ENCODE measurements at regions not wholly inside any gene's neighbourhood (a gene's known extent, or its start where the extent isn't known, plus 50 kb on each side); places are given as distances from the start of the nearest gene placed in this dataset.
"Not testable (repeated sequence)": the region's sequence is repeated elsewhere in the genome, so short reads cannot be mapped to it uniquely, and the experiment has no call there.

GRCh38 chr22:22946131-22946530, 58.5 kb downstream of the IGLL5 start:
- no peak for DNase-seq

- no peak for DNase-seq
These were observed 61.3 kb downstream of the IGLL5 start for GRCh38 chr22:22948651-22949571.

DNA sequence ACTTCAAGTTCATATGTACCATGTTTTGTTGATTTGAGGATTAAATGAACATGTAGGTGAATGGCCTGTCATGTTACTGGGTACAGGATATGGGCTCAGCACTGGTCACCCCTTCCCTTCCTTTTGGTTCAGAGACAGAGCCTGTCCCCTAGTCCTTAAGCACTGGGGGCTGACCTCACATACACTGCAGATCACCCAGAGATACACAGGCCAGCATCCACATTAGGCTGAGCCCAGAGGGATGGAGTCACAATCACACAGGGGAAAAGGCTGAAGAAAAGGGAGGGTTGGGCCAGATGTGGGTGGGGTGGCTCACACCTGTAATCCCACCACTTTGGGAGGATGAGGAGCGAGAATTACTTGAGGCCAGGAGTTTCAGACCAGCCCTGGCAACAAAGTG, 62.3 kb downstream of the IGLL5 start:
- DNase-seq: no peak

- DNase-seq: no peak
These were observed 63.4 kb downstream of the IGLL5 start for GRCh38 chr22:22951035-22951434.

GRCh38 chr22:22952531-22953280, 65.1 kb downstream of the IGLL5 start:
- DNase-seq: no peak

DNA sequence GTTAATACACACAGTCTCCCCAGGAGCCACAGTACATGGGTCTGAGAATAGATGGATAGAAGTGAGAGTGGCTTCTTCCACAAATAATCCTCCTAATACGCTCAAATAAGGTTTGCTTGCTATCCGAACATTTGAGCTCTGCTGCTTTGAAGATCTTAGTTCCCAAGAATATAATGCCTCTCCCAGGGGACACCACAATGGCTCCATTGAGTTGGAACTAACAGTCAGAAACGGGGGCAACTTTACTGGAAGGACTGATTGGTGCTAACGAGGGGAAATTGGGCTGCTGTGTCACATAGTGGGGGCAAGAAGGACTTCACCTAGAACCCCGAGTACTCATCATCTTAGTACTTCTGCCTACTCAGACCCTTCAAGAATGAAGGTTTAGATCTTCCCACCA, 66.2 kb downstream of the IGLL5 start:
- DNase-seq: no peak

DNA sequence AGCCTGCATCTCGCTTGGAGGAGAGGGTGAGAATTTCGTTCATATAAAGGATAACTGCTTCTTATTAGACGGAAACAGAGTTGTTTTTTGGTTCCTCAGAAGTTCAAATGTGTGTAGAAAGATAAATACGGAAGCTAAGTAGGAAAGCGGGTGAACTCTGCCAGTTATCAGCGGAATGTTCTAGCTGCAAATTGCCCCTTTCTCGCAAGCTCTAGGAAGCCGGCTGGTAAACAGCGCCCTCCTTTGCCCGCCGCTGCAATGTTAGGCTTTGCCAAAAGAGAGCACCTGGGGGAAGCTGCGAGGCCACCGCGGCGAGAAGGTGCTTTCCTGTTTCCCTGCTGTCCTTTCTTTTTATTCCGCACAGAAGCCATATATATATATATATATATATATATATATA, 67.0 kb downstream of the IGLL5 start:
- peak; percentile 38 for DNase-seq

GRCh38 chr22:22955276-22955798, 67.7 kb downstream of the IGLL5 start:
- DNase-seq: no peak

- DNase-seq: peak; percentile 58
These were observed 68.4 kb downstream of the IGLL5 start for GRCh38 chr22:22955866-22956535.

- no peak for DNase-seq
These were observed 69.5 kb downstream of the IGLL5 start for GRCh38 chr22:22957090-22957489.

DNA sequence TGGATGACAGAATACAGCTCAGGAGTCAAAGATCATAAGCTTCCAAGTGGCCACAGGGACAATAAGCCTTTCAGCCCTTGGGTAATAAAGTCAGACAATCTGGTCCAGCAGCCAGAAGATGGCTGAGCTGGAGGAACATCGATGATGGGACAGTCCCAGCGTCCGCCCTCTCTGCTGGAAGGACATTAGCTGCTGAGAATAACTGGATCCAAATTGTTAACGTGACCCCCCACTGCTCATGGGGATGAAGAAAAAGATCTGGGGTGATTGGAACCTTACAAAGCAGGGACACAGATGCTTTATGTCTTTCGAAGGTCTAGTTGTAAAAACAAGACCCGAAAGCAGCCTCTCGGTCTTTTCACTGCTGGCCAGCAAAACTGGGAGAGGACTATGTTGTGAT, 71.0 kb downstream of the IGLL5 start:
- no peak for DNase-seq

- peak; percentile 72 for DNase-seq
These were observed 71.7 kb downstream of the IGLL5 start for GRCh38 chr22:22959147-22959827.

GRCh38 chr22:22960307-22960706, 72.7 kb downstream of the IGLL5 start:
- no peak for DNase-seq

- no peak for DNase-seq
These were observed 74.0 kb downstream of the IGLL5 start for GRCh38 chr22:22961574-22961973.

GRCh38 chr22:22968366-22968765, 80.8 kb downstream of the IGLL5 start:
- no peak for DNase-seq

DNA sequence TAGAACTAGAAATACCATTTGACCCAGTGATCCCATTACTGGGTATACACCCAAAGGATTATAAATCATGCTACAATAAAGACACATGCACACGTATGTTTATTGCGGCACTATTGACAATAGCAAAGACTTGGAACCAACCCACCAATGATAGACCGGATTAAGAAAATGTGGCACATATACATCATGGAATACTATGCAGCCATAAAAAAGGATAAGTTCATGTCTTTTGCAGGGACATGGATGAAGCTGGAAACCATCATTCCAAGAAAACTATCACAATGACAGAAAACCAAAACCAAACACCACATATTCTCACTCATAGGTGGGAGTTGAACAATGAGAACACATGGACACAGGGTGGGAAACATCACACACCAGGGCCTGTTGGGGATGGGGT, 85.0 kb downstream of the IGLL5 start:
- not testable (repeated sequence) for DNase-seq

- no peak for DNase-seq
These were observed 85.7 kb downstream of the IGLL5 start for GRCh38 chr22:22973336-22973735.

- no peak for DNase-seq
These were observed 86.5 kb downstream of the IGLL5 start for GRCh38 chr22:22974156-22974555.

DNA sequence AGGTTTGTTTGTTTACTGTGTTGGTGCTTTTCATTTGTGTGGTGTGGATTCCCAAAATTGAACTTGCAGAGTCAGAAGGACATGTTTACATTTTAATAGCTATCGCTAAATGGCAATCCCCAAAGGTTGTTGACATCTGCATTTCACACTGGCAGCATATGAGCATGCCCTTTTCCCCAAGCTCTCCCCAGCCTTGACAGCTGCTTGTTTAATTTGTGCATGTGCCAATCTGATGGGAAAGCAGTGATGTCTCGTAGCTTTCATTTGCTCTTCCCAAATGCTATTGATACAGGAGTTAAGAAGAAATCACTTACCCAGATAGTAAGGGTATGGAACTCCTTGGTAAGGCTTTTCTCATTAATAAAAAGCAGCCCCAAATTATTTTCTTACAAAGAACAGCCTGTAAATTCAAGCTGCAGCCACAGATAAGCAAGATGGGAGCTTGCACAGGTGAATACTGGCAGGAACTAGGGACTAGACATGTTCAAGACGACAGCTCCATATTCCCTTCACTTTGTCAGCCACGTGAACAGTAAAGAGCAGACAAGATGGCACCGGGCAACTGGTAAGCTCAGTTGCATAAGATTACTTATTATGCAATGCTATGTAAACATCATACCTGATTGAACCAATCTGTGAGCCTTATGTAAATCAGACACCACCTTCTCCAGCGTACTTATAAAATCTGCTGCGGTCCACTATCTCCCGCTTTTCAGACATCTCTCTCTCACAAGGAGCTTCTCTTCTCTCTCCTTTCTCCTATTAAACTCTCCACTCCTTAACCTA, 87.4 kb downstream of the IGLL5 start:
- no peak for DNase-seq

DNA sequence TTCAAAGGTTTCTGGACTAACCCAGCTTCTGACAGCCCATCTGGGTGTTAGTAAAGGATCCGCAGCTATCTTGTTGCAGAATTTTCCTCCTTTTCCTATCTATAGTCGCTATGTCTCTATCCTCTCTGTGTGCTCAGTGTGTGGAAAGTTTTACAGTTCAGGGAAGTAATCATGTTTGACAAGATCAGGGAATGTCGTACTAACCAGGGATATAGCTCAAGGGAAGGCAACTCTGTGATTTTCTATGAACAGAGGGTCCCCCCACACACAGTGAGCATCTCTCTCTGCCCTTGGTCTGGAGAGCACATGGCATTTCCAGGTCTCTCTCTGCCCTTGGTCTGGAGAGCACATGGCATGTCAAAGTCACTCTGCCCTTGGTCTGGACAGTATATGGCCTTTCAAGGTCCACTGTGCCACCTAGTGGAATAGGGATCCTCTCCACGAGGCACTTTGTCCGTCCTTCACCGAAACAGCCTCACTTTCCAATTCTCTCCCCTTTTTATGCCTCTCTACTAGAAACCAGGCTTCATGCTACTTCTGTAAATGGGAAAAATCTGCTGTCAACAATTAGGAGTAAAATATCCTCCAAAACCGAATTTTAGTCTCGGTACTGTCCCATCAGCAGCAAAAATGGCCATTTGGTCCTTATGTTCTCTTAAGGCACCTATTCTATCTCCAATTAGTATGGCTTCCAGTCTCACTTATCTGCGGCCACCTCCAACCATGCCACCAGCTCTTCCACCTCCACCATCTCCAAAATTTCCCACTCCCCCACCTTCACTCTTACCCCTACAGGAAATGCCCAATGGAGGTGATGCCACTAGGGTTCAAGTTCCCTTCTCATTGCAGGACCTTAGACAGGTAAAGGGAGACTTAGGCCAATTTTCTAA, 88.7 kb downstream of the IGLL5 start:
- DNase-seq: no peak

Data from activated naive CD4-positive, alpha-beta T cell treated with anti-CD3 and anti-CD28 coated beads, Interleukin-2, amount 50 U/mL, for 16 hours (primary cell).